Heart right ventricle (tissue), 16 donors: ENCODE measurements at regions not wholly inside any gene's neighbourhood (a gene's known extent, or its start where the extent isn't known, plus 50 kb on each side); places are given as distances from the start of the nearest gene placed in this dataset.

Experiments
- ATAC-seq, 8 donors: fragments of 200-7000 bp; cut with Tn5 transposase; one replicate each; pipeline ENCODE4 v1.9.1; 2020; ENCODE audit warnings: mild to moderate bottlenecking in 8 of 8, moderate library complexity in 8 of 8, moderate number of reproducible peaks in 1 of 8
- DNase-seq, 2 donors: peaks; one replicate each; pipeline ENCODE4 v3.0.0-alpha.2; 2020
- H3K27ac ChIP-seq, 10 donors: fragments of 200-600 bp; sonication (generic) in 2 of 10; one replicate each; pipeline versions ENCODE4 v1.5.0 to v1.8.0; 2020 to 2022; ENCODE audit warnings: mild to moderate bottlenecking in 3 of 10
- H3K27me3 ChIP-seq, 7 donors: fragments of 200-600 bp; one replicate each; pipeline ENCODE4 v1.8.0; 2021 to 2022; ENCODE audit warnings: mild to moderate bottlenecking in 2 of 7
- H3K36me3 ChIP-seq, 9 donors: fragments of 200-600 bp; sonication (generic) in 1 of 9; one replicate each; pipeline versions ENCODE4 v1.5.0 to v1.8.0; 2020 to 2022; ENCODE audit warnings: mild to moderate bottlenecking in 2 of 9
- H3K4me1 ChIP-seq, 9 donors: fragments of 200-600 bp; sonication (generic) in 1 of 9; one replicate each; pipeline versions ENCODE4 v1.5.0 to v1.8.0; 2020 to 2022; ENCODE audit warnings: mild to moderate bottlenecking in 4 of 9
- H3K4me3 ChIP-seq, 10 donors: fragments of 200-600 bp; sonication (generic) in 2 of 10; one replicate each; pipeline versions ENCODE4 v1.5.0 to v1.8.0; 2020 to 2022; ENCODE audit warnings: mild to moderate bottlenecking in 7 of 10, moderate library complexity in 2 of 10
- H3K9me3 ChIP-seq, 11 donors: fragments of 200-600 bp in 10 of 11; sonication (generic) in 2 of 11; one replicate each; pipeline versions ENCODE4 v1.5.0 to v1.8.0; 2013 to 2022; ENCODE audit warnings: mild to moderate bottlenecking in 2 of 11, control low read depth in 1 of 11, moderate library complexity in 1 of 11
- WGBS, 2 donors: extraction: QIAGEN DNeasy Blood & Tissue Kit; methylation state at CpG; one replicate each; pipeline ENCODE4 v1.1.7; 2013; ENCODE audit warnings: inconsistent platforms in 1 of 2; 5-methylcytosine and 5-hydroxymethylcytosine counted together
- intact Hi-C, 10 donors: fragments of 100-400 bp; cut with DNase I; formaldehyde crosslinking; loops; one replicate each; pipeline versions ENCODE4 v1.11.1 to v1.14.2; 2022
- TF ChIP-seq, protein P1 (sequence below), 9 donors: fragments of 200-600 bp; sonication (generic) in 2 of 9; IDR thresholded peaks; one replicate each; pipeline versions ENCODE4 v1.5.0 to v1.8.0; 2021 to 2022; ENCODE audit warnings: antibody characterized with exemption in 9 of 9, mild to moderate bottlenecking in 5 of 9, moderate library complexity in 1 of 9
- donor health status: Arrhythmogenic right ventricular cardiomyopathy.
- donor health status: ischemic (EF 13 %, LVEDD 7.1; RV severe dilation, severe dysfunction).
- donor health status: healthy with polysubstance abuse.
- donor health status: DM: no; HTN: yes; CAD: no.
- donor health status: DM: no; HTN: no; CAD: no.
- donor health status: ischemic (EF 25% LVEDD 6.9; RV normal size, moderate dysfunction).
- donor health status: ischemic (EF 25% LVEDD 5.7; RV mildly dilated, moderate dysfunction).
- donor health status: healthy.
- donor health status: DM: yes; HTN: yes; CAD: no.
- donor health status: Ischemic cardiomyopathy.
- donor health status: ischemic (EF 35%, LVEDD 5.7; RV mildly dilated, moderate dysfunction).
- donor health status: nonischemic (EF 11% LVEDD 7.7; RV severe dilation, severe dysfunction).
- donor health status: DM: yes; HTN: yes; CAD: no.
- donor health status: PGD.
- donor health status: ischemic (EF 29% LVEDD 5.4; RV normal size, mild dysfunction).
- donor health status: nonischemic (EF 23%, LVEDD 6.1; RV moderate dilation, normal function).

DNA sequence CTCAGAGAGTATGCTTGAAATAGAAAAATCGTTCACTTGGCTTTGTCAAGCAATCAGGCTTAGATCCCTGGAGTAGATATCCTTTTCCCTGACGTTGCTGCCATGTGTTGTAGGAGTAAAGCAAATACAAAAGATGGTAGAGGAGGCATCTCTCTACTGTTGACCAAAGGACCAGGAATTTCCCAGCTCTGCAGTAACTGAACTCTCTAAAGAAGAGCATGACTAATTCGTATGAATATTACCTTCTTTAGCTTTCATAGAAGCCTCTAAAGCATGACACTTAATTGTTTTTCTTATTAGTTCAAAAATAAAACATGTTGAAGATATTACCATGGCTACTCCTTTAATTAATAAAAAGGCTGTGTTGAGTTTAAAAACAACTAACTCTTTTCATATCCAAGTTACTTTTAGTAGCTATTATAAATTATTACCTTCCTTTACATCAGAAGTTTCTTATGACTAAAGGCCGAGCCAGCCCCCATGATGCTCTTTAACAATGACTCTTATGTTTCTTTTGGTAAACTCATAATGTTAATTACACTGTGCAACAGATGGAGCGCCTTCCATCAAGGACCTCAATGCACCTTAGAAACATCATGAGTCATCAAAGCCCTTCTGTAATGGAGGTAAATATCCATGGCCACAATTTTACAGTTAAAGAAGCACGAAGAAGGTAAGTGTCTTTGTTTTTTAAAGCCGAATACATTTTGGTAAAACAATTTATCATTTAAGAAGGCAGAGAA lies 352.4 kb downstream of the KLF5 start:
- no peak for ATAC-seq
- no peak for DNase-seq
- Histone ChIP-seq H3K36me3 (no peaks in the 10 kb centered on the region), H3K4me1 (no peaks in the 10 kb centered on the region), H3K9me3 (peaks cover 0 to 3% (median 0%) of the 10 kb centered on the region in 11 donors), H3K4me3 (no peak overlapping the region), H3K27me3 (no peaks in the 10 kb centered on the region), H3K27ac (no peak overlapping the region)
- intact Hi-C loops: no loop called here
- 74 to 75% methylated on average over 7 of the region's 7 CpGs for WGBS, 2 donors
- TF ChIP-seq, protein P1, sequence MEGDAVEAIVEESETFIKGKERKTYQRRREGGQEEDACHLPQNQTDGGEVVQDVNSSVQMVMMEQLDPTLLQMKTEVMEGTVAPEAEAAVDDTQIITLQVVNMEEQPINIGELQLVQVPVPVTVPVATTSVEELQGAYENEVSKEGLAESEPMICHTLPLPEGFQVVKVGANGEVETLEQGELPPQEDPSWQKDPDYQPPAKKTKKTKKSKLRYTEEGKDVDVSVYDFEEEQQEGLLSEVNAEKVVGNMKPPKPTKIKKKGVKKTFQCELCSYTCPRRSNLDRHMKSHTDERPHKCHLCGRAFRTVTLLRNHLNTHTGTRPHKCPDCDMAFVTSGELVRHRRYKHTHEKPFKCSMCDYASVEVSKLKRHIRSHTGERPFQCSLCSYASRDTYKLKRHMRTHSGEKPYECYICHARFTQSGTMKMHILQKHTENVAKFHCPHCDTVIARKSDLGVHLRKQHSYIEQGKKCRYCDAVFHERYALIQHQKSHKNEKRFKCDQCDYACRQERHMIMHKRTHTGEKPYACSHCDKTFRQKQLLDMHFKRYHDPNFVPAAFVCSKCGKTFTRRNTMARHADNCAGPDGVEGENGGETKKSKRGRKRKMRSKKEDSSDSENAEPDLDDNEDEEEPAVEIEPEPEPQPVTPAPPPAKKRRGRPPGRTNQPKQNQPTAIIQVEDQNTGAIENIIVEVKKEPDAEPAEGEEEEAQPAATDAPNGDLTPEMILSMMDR (IDR thresholded peaks at IDR 0.05): no peak

DNA sequence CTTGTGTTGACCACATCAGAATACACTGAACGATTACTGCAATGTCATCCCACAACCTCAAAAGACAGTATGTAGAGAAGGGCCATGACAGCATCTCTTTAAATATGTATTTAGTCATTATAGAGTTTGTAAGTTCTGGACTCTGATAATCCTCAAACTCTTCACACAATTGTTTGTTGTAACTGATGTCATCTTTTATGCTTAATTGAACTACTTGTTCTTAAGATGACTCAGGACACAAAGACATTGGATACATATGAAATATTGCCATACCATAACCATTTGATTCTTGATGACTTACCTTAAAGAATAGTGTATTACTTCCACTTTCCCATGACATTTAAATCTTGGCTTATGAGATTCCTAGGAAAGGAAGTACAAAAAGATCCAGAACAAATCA lies 347.6 kb downstream of the KLF5 start:
- intact Hi-C loops: no loop called here
- Histone ChIP-seq H3K4me3 (no peak overlapping the region), H3K36me3 (no peaks in the 10 kb centered on the region), H3K27ac (no peak overlapping the region), H3K27me3 (no peaks in the 10 kb centered on the region), H3K9me3 (peaks cover 0 to 3% (median 0%) of the 10 kb centered on the region in 11 donors), H3K4me1 (no peaks in the 10 kb centered on the region)
- DNase-seq (no peak), ATAC-seq (no peak)
- TF ChIP-seq, protein P1 (IDR thresholded peaks at IDR 0.05): no peak
- 81 to 92% methylated on average over 1 of the region's 1 CpG for WGBS, 2 donors

DNA sequence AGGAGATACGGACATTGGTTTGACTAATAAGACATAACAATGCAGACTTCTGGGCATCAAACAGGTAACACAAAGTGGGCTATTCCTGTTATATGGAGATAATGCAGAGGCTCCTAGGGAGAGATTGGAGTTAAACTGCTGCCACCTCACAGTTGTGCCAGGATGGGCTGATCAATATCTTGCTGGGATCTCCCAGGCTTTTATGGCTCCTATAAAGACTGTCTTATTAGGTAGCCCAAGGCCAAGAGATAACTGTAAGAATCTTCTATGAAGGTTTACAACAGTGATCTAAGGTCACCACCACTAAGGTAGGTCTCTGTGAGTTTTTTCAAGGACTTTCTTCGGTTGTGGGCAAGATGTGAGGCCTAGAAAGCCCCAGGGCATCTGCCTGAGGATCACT lies 345.8 kb downstream of the KLF5 start:
- DNase-seq (no peak), ATAC-seq (no peak)
- intact Hi-C loops: no loop called here
- TF ChIP-seq, protein P1 (IDR thresholded peaks at IDR 0.05): no peak
- Histone ChIP-seq H3K27me3 (no peaks in the 10 kb centered on the region), H3K4me1 (no peaks in the 10 kb centered on the region), H3K36me3 (no peaks in the 10 kb centered on the region), H3K4me3 (no peak overlapping the region), H3K27ac (no peak overlapping the region), H3K9me3 (peaks cover 0 to 3% (median 0%) of the 10 kb centered on the region in 11 donors)
- 21 to 41% methylated on average over 2 of the region's 2 CpGs for WGBS, 2 donors

DNA sequence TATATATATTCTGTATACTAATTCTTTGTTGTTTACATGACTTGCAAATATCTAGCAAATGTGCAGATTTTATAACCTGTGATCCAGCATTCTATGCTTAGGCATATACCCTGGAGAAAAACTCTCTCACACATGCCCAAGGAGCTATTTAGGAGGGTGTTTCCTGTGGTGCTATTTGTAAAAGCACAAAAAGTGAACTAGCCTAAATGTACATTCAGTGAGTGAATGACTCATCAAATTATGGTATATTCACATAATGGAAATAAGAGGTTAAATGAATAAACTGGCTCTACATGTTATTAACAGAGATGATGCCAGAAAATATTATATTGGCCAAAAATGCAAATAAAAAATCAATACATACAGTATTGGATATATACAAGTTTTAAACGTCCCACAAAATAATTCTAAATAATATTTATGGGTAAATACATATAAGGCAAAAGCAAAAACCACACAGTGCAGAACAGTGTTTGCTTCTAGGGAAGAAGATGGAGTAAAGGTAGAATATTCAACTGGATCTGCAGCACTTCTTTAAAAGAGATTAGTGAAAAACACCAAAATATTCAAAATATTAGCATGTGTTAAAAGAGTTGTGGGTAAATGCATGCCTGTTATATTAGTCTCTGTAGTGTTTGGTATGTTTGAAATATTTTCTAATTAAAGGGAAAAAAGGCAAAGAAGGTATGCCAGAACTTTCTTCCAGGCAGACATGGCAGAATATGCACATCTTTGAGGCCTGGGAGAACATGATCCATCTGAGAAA lies 344.7 kb downstream of the KLF5 start:
- Histone ChIP-seq H3K9me3 (no peaks in the 10 kb centered on the region), H3K27ac (no peak overlapping the region), H3K27me3 (no peaks in the 10 kb centered on the region), H3K36me3 (no peaks in the 10 kb centered on the region), H3K4me1 (no peaks in the 10 kb centered on the region), H3K4me3 (no peak overlapping the region)
- ATAC-seq (no peak), DNase-seq (no peak)
- intact Hi-C loops: no loop called here
- TF ChIP-seq, protein P1 (IDR thresholded peaks at IDR 0.05): no peak
- 74 to 76% methylated on average over 1 of the region's 1 CpG for WGBS, 2 donors
